Colonic mucosa (tissue), 4 donors: ENCODE measurements at regions not wholly inside any gene's neighbourhood (a gene's known extent, or its start where the extent isn't known, plus 50 kb on each side); places are given as distances from the start of the nearest gene placed in this dataset.

Experiments
- DNase-seq: peaks from one replicate; pipeline ENCODE4 v3.0.0-alpha.2; 2020
- H3K27ac ChIP-seq: fragments of 200-600 bp; one replicate; pipeline ENCODE4 v1.8.0; 2021
- H3K27me3 ChIP-seq: fragments of 200-600 bp; one replicate; pipeline ENCODE4 v1.8.0; 2021
- H3K36me3 ChIP-seq: fragments of 200-600 bp; one replicate; pipeline ENCODE4 v1.8.0; 2021
- H3K4me1 ChIP-seq: fragments of 200-600 bp; one replicate; pipeline ENCODE4 v1.8.0; 2021; ENCODE audit warnings: mild to moderate bottlenecking
- H3K4me3 ChIP-seq: fragments of 200-600 bp; one replicate; pipeline ENCODE4 v1.8.0; 2021
- H3K9ac ChIP-seq, 2 donors: one replicate each; pipeline ENCODE4 v1.7.0; 2013; ENCODE audit warnings: control low read depth in 2 of 2, low read depth in 2 of 2, low read length in 2 of 2
- H3K9me3 ChIP-seq: fragments of 200-600 bp; one replicate; pipeline ENCODE4 v1.8.0; 2021
- intact Hi-C: fragments of 100-400 bp; cut with DNase I; formaldehyde crosslinking; loops from one replicate; pipeline ENCODE4 v1.14.1; 2022
- TF ChIP-seq, protein P1 (sequence below): fragments of 200-600 bp; IDR thresholded peaks from one replicate; pipeline ENCODE4 v1.8.0; 2022; ENCODE audit warnings: antibody characterized with exemption, mild to moderate bottlenecking
- donor health status: healthy.
- donor health status: DM: no; HTN: no; CAD: no.
- donor health status: DM: no; HTN: no; CAD: no.

- Histone ChIP-seq H3K4me3 (no peak overlapping the region), H3K27ac (no peak overlapping the region), H3K36me3 (no peaks in the 10 kb centered on the region), H3K9me3 (no peaks in the 10 kb centered on the region), H3K4me1 (no peaks in the 10 kb centered on the region), H3K9ac (no peak overlapping the region), H3K27me3 (no peaks in the 10 kb centered on the region)
- DNase-seq = no peak
- TF ChIP-seq, protein P1, sequence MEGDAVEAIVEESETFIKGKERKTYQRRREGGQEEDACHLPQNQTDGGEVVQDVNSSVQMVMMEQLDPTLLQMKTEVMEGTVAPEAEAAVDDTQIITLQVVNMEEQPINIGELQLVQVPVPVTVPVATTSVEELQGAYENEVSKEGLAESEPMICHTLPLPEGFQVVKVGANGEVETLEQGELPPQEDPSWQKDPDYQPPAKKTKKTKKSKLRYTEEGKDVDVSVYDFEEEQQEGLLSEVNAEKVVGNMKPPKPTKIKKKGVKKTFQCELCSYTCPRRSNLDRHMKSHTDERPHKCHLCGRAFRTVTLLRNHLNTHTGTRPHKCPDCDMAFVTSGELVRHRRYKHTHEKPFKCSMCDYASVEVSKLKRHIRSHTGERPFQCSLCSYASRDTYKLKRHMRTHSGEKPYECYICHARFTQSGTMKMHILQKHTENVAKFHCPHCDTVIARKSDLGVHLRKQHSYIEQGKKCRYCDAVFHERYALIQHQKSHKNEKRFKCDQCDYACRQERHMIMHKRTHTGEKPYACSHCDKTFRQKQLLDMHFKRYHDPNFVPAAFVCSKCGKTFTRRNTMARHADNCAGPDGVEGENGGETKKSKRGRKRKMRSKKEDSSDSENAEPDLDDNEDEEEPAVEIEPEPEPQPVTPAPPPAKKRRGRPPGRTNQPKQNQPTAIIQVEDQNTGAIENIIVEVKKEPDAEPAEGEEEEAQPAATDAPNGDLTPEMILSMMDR = no peak
- intact Hi-C loops = no loop called here
Measured at GRCh38 chr11:106464728-106465127, 387.3 kb downstream of the AASDHPPT start.

- intact Hi-C loops = no loop called here
- H3K9me3 ChIP-seq = no peaks in the 10 kb centered on the region
- no peak overlapping the region for H3K9ac ChIP-seq
- no peaks in the 10 kb centered on the region for H3K27me3 ChIP-seq
- no peaks in the 10 kb centered on the region for H3K4me1 ChIP-seq
- no peak overlapping the region for H3K27ac ChIP-seq
- no peaks in the 10 kb centered on the region for H3K36me3 ChIP-seq
- no peak overlapping the region for H3K4me3 ChIP-seq
- no peak for DNase-seq
- TF ChIP-seq, protein P1 = no peak
Measured at GRCh38 chr11:106466521-106467080, 389.1 kb downstream of the AASDHPPT start.

GRCh38 chr11:106467501-106467900 is 390.0 kb downstream of the AASDHPPT start:
- H3K27me3 ChIP-seq = no peaks in the 10 kb centered on the region
- TF ChIP-seq, protein P1 = no peak
- no peaks in the 10 kb centered on the region for H3K9me3 ChIP-seq
- no peaks in the 10 kb centered on the region for H3K4me1 ChIP-seq
- intact Hi-C loops = no loop called here
- no peak overlapping the region for H3K4me3 ChIP-seq
- no peak overlapping the region for H3K9ac ChIP-seq
- H3K36me3 ChIP-seq = no peaks in the 10 kb centered on the region
- H3K27ac ChIP-seq = no peak overlapping the region
- DNase-seq = no peak

DNA sequence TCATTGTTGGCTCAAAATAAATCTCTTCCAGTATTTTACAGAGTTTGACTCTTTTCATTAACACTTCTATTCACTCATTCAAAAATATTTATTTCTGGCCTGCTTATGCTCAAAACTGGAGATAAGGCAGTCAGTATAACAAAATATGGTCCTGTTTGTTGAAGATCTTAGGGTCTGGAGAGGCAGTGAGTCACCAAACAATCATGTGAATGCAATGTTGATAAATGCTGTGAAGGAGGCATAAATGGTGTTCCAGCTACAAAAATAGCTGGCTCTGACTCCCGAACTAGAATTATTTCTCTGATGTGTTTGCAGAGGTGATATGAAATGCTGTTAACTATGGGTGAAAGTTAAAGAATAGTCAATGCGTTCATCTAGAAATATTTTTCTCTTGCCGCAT is 390.6 kb downstream of the AASDHPPT start:
- DNase-seq = no peak
- no peaks in the 10 kb centered on the region for H3K4me1 ChIP-seq
- intact Hi-C loops = no loop called here

DNA sequence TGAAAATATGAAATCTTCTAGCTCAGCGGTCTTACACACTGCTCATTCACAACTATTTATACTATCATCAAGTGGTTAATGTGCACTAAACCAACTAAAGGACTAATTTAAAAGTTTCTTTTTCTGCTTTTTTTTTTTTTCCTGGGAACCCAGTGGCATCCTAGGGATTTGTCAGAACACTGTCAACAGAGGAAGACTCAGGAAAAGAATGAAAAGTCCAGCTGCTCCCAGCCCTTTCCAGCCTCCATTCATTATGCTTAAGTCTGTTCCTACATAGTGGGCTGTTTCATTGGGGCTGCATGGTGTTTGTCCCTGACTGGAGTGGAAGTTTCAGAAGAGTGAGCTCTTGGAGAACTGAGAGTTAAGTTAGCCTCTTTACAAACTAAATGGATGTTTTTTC is 391.1 kb downstream of the AASDHPPT start:
- Histone ChIP-seq H3K4me3 (no peak overlapping the region), H3K4me1 (no peaks in the 10 kb centered on the region), H3K27ac (no peak overlapping the region), H3K9me3 (no peaks in the 10 kb centered on the region), H3K9ac (no peak overlapping the region), H3K36me3 (no peaks in the 10 kb centered on the region), H3K27me3 (no peaks in the 10 kb centered on the region)
- DNase-seq = no peak
- intact Hi-C loops = no loop called here
- TF ChIP-seq, protein P1 = no peak

More for the DNA sequence above, 390.6 kb downstream of the AASDHPPT start:
- Histone ChIP-seq H3K36me3 (no peaks in the 10 kb centered on the region), H3K9ac (no peak overlapping the region), H3K27me3 (no peaks in the 10 kb centered on the region), H3K9me3 (no peaks in the 10 kb centered on the region), H3K27ac (no peak overlapping the region), H3K4me3 (no peak overlapping the region)
- TF ChIP-seq, protein P1 = no peak
